HFF-Myc (cell line): ENCODE measurements at regions not wholly inside any gene's neighbourhood (a gene's known extent, or its start where the extent isn't known, plus 50 kb on each side); places are given as distances from the start of the nearest gene placed in this dataset.

Experiments used
- DNase-seq: peaks from one replicate; pipeline ENCODE4 v3.0.0-alpha.2; 2011; ENCODE audit warnings: low read depth; ENCODE audit errors: extremely low read depth
- H3K4me3 ChIP-seq: replicated peaks from 2 replicates; pipeline ENCODE4 v1.5.1; 2011; ENCODE audit warnings: low read depth, mild to moderate bottlenecking, control low read depth, low read length
- CTCF ChIP-seq: IDR thresholded peaks from 2 replicates; pipeline ENCODE4 v1.5.1; 2012; ENCODE audit warnings: mild to moderate bottlenecking, low read depth, low read length, control low read depth; ENCODE audit errors: missing control alignments

- DNase-seq: no peak
- TF ChIP-seq CTCF: no peak
- H3K4me3 ChIP-seq: no peak overlapping the region
These were observed 65.1 kb upstream of the LCTL start for GRCh38 chr15:66630801-66631351.

GRCh38 chr15:66631616-66632263 lies 65.9 kb upstream of the LCTL start:
- TF ChIP-seq CTCF: no peak
- H3K4me3 ChIP-seq: no peak overlapping the region
- no peak for DNase-seq

GRCh38 chr15:66633041-66633937 lies 67.5 kb upstream of the LCTL start:
- H3K4me3 ChIP-seq: no peak overlapping the region
- no peak for DNase-seq
- no peak for TF ChIP-seq CTCF

GRCh38 chr15:66633938-66634250 lies 68.1 kb upstream of the LCTL start:
- H3K4me3 ChIP-seq: no peak overlapping the region
- DNase-seq: no peak
- TF ChIP-seq CTCF: no peak

GRCh38 chr15:66634540-66634939 lies 67.5 kb upstream of the SMAD6 start:
- H3K4me3 ChIP-seq: no peak overlapping the region
- DNase-seq: no peak
- TF ChIP-seq CTCF: no peak

- no peak for DNase-seq
- no peak for TF ChIP-seq CTCF
- H3K4me3 ChIP-seq: no peak overlapping the region
These were observed 67.0 kb upstream of the SMAD6 start for GRCh38 chr15:66635006-66635405.
